T-cell (primary cell): ENCODE measurements at regions not wholly inside any gene's neighbourhood (a gene's known extent, or its start where the extent isn't known, plus 50 kb on each side); places are given as distances from the start of the nearest gene placed in this dataset.
"Not testable (repeated sequence)": the region's sequence is repeated elsewhere in the genome, so short reads cannot be mapped to it uniquely, and the experiment has no call there.

ENCODE experiments used
- ATAC-seq, 4 experiments: fragments of 200-7000 bp in 3 of 4; fragments of 150-1000 bp in 1 of 4; cut with Tn5 transposase; replicated peaks in 1 of 4; 1 replicate in 3 of 4; 2 replicates in 1 of 4; pipeline ENCODE4 v1.10.0; 2021; ENCODE audit warnings: moderate library complexity in 3 of 4, mild to moderate bottlenecking in 2 of 4, moderate number of reproducible peaks in 1 of 4
- CTCF ChIA-PET, 2 donors: fragments of 300-600 bp; sonication (Branson Sonifier 250); formaldehyde crosslinking; loops; one replicate each; lab custom pipeline; 2022; ENCODE audit warnings: antibody characterized with exemption in 2 of 2; lab: Charles Lee
- POLR2A ChIA-PET, 2 donors: fragments of 300-600 bp; sonication (Branson Sonifier 250); formaldehyde crosslinking; loops; one replicate each; lab custom pipeline; 2022; ENCODE audit warnings: antibody characterized with exemption in 2 of 2; lab: Charles Lee
- DNase-seq, 35 experiments: peaks; one replicate each; pipeline versions ENCODE4 v3.0.0 to v3.0.0-alpha.2; 2013 to 2023
- H3K27ac ChIP-seq: one replicate; pipeline ENCODE4 v1.5.1; 2013; ENCODE audit warnings: low read length
- H3K27me3 ChIP-seq, 2 experiments: replicated peaks in 1 of 2; 1 replicate in 1 of 2; 2 replicates in 1 of 2; pipeline versions ENCODE4 v1.6.1 to v1.7.0; 2013; ENCODE audit warnings: low read length in 1 of 2, mixed read lengths in 1 of 2; ENCODE audit not compliant: control insufficient read depth in 2 of 2, insufficient read depth in 2 of 2; ENCODE audit errors: extremely low read depth in 1 of 2
- H3K36me3 ChIP-seq, 2 donors: 1 replicate in 1 of 2; 2 replicates in 1 of 2; pipeline versions ENCODE4 v1.6.1 to v1.7.0; 2013; ENCODE audit warnings: low read length in 1 of 2; ENCODE audit not compliant: control insufficient read depth in 2 of 2, insufficient read depth in 1 of 2; ENCODE audit errors: extremely low read depth in 1 of 2
- H3K4me1 ChIP-seq, 2 experiments: 1 replicate in 1 of 2; 2 replicates in 1 of 2; pipeline versions ENCODE4 v1.6.1 to v1.7.0; 2013; ENCODE audit warnings: low read length in 2 of 2, mixed read lengths in 1 of 2; ENCODE audit not compliant: insufficient read depth in 2 of 2, control insufficient read depth in 1 of 2; ENCODE audit errors: extremely low read depth in 1 of 2
- H3K4me3 ChIP-seq, 2 donors: 1 replicate in 1 of 2; 2 replicates in 1 of 2; pipeline versions ENCODE4 v1.5.1 to v1.7.0; 2013; ENCODE audit warnings: mild to moderate bottlenecking in 2 of 2, low read length in 1 of 2, moderate library complexity in 1 of 2; ENCODE audit not compliant: control insufficient read depth in 1 of 2; ENCODE audit errors: extremely low read depth in 1 of 2
- H3K9me3 ChIP-seq: 2 replicates; pipeline ENCODE4 v1.7.0; 2013
- H3K27ac Mint-ChIP-seq, 2 donors: one replicate each; pipeline ENCODE4 v1.8.0; 2020 to 2021; ENCODE audit warnings: mild to moderate bottlenecking in 2 of 2, mixed read lengths in 2 of 2
- H3K27me3 Mint-ChIP-seq, 2 donors: one replicate each; pipeline ENCODE4 v1.8.0; 2021 to 2022; ENCODE audit warnings: mixed read lengths in 2 of 2
- H3K36me3 Mint-ChIP-seq: one replicate; pipeline ENCODE4 v1.8.0; 2021; ENCODE audit warnings: mixed read lengths
- H3K4me1 Mint-ChIP-seq, 3 donors: one replicate each; pipeline ENCODE4 v1.8.0; 2020 to 2022; ENCODE audit warnings: mixed read lengths in 3 of 3, mild to moderate bottlenecking in 1 of 3
- H3K4me3 Mint-ChIP-seq, 3 donors: one replicate each; pipeline ENCODE4 v1.8.0; 2020 to 2022; ENCODE audit warnings: mild to moderate bottlenecking in 3 of 3, mixed read lengths in 3 of 3, moderate library complexity in 3 of 3
- H3K9me3 Mint-ChIP-seq, 3 donors: one replicate each; pipeline ENCODE4 v1.8.0; 2020 to 2022; ENCODE audit warnings: mixed read lengths in 3 of 3
- WGBS: methylation state at CpG from one replicate; pipeline ENCODE4 v1.1.5; 2013; ENCODE audit warnings: missing lambda C conversion rate; ENCODE audit not compliant: insufficient coverage; 5-methylcytosine and 5-hydroxymethylcytosine counted together

GRCh38 chr9:64499541-64499940 lies 785.5 kb downstream of the FOXD4L5 start:
- H3K36me3 ChIP-seq, H3K4me3 ChIP-seq, H3K36me3 Mint-ChIP-seq, ATAC-seq, H3K4me1 Mint-ChIP-seq, DNase-seq, H3K27me3 Mint-ChIP-seq, POLR2A ChIA-PET, H3K4me1 ChIP-seq, H3K9me3 ChIP-seq, H3K4me3 Mint-ChIP-seq, CTCF ChIA-PET, H3K27ac ChIP-seq, H3K27me3 ChIP-seq, H3K27ac Mint-ChIP-seq, H3K9me3 Mint-ChIP-seq: not testable (repeated sequence)
- WGBS = 100% methylated on average over 3 of the region's 16 CpGs

- WGBS = no CpG with 5 or more reads among the region's 13 CpGs
- H3K9me3 ChIP-seq, CTCF ChIA-PET, POLR2A ChIA-PET, H3K36me3 Mint-ChIP-seq, H3K4me3 ChIP-seq, H3K4me3 Mint-ChIP-seq, H3K9me3 Mint-ChIP-seq, H3K27ac Mint-ChIP-seq, H3K4me1 ChIP-seq, ATAC-seq, H3K27me3 Mint-ChIP-seq, H3K36me3 ChIP-seq, H3K4me1 Mint-ChIP-seq, H3K27me3 ChIP-seq, H3K27ac ChIP-seq, DNase-seq: not testable (repeated sequence)
Observed at GRCh38 chr9:64498409-64498808, 786.6 kb downstream of the FOXD4L5 start.

GRCh38 chr9:64488544-64488943 lies 796.5 kb downstream of the FOXD4L5 start:
- H3K9me3 Mint-ChIP-seq, H3K36me3 Mint-ChIP-seq, H3K27ac ChIP-seq, H3K36me3 ChIP-seq, H3K4me1 ChIP-seq, CTCF ChIA-PET, H3K27me3 ChIP-seq, H3K4me1 Mint-ChIP-seq, H3K27me3 Mint-ChIP-seq, POLR2A ChIA-PET, H3K27ac Mint-ChIP-seq, ATAC-seq, H3K4me3 ChIP-seq, DNase-seq, H3K4me3 Mint-ChIP-seq, H3K9me3 ChIP-seq: not testable (repeated sequence)
- 93% methylated on average over 3 of the region's 32 CpGs for WGBS

- H3K36me3 ChIP-seq, H3K9me3 Mint-ChIP-seq, H3K27me3 ChIP-seq, H3K27ac Mint-ChIP-seq, ATAC-seq, H3K27me3 Mint-ChIP-seq, POLR2A ChIA-PET, CTCF ChIA-PET, H3K9me3 ChIP-seq, H3K4me3 Mint-ChIP-seq, H3K4me3 ChIP-seq, H3K4me1 ChIP-seq, H3K36me3 Mint-ChIP-seq, H3K27ac ChIP-seq, H3K4me1 Mint-ChIP-seq: not testable (repeated sequence)
- peak in 1 of 35 experiments; percentile 1 for DNase-seq
- no CpG with 5 or more reads among the region's 15 CpGs for WGBS
Observed at GRCh38 chr9:64486067-64486466, 798.9 kb downstream of the FOXD4L5 start.

GRCh38 chr9:64479095-64479494 lies 805.9 kb downstream of the FOXD4L5 start:
- DNase-seq, CTCF ChIA-PET: not testable (repeated sequence)
- WGBS = 27% methylated on average over 2 of the region's 3 CpGs

GRCh38 chr9:64468943-64469342 lies 816.1 kb downstream of the FOXD4L5 start:
- H3K27me3 ChIP-seq, ATAC-seq, H3K9me3 Mint-ChIP-seq, H3K4me3 ChIP-seq, H3K27me3 Mint-ChIP-seq, H3K36me3 Mint-ChIP-seq, DNase-seq, CTCF ChIA-PET, H3K27ac ChIP-seq, H3K4me3 Mint-ChIP-seq, H3K4me1 Mint-ChIP-seq, H3K4me1 ChIP-seq, POLR2A ChIA-PET, H3K36me3 ChIP-seq, H3K9me3 ChIP-seq, H3K27ac Mint-ChIP-seq: not testable (repeated sequence)
- WGBS = no CpG with 5 or more reads among the region's 8 CpGs

More at GRCh38 chr9:64479095-64479494, 805.9 kb downstream of the FOXD4L5 start:
- H3K27ac ChIP-seq, H3K4me3 ChIP-seq, H3K27me3 ChIP-seq, H3K9me3 ChIP-seq, H3K4me3 Mint-ChIP-seq, H3K4me1 Mint-ChIP-seq, H3K27me3 Mint-ChIP-seq, H3K36me3 Mint-ChIP-seq, POLR2A ChIA-PET, H3K27ac Mint-ChIP-seq, ATAC-seq, H3K4me1 ChIP-seq, H3K9me3 Mint-ChIP-seq, H3K36me3 ChIP-seq: not testable (repeated sequence)

- H3K9me3 Mint-ChIP-seq, H3K27ac ChIP-seq, H3K27ac Mint-ChIP-seq, POLR2A ChIA-PET, DNase-seq, H3K4me1 Mint-ChIP-seq, H3K27me3 ChIP-seq, CTCF ChIA-PET, H3K9me3 ChIP-seq, H3K27me3 Mint-ChIP-seq, H3K4me3 ChIP-seq, H3K36me3 ChIP-seq, H3K36me3 Mint-ChIP-seq, H3K4me3 Mint-ChIP-seq, H3K4me1 ChIP-seq, ATAC-seq: not testable (repeated sequence)
- no CpG with 5 or more reads among the region's 4 CpGs for WGBS
Observed at GRCh38 chr9:64466052-64466599, 818.9 kb downstream of the FOXD4L5 start.
